ENCODE measurements at regions not wholly inside any gene's neighbourhood (a gene's known extent, or its start where the extent isn't known, plus 50 kb on each side); places are given as distances from the start of the nearest gene placed in this dataset.

- no peak for DNase-seq
These were observed 300.6 kb upstream of the AZI2 start for GRCh38 chr3:28649266-28649665.

- no peak for DNase-seq
These were observed 302.5 kb upstream of the AZI2 start for GRCh38 chr3:28651159-28651558.

- DNase-seq: no peak
These were observed 315.5 kb upstream of the AZI2 start for GRCh38 chr3:28664123-28664522.

- DNase-seq: peak; percentile 47
These were observed 319.3 kb upstream of the AZI2 start for GRCh38 chr3:28667646-28668621.

GRCh38 chr3:28669870-28670269 is 321.2 kb upstream of the AZI2 start:
- no peak for DNase-seq

GRCh38 chr3:28672406-28672805 is 323.8 kb upstream of the AZI2 start:
- no peak for DNase-seq

- DNase-seq: no peak
These were observed 324.8 kb upstream of the AZI2 start for GRCh38 chr3:28673446-28673845.

- DNase-seq: no peak
These were observed 325.6 kb upstream of the AZI2 start for GRCh38 chr3:28674212-28674611.

GRCh38 chr3:28677581-28677980 is 329.0 kb upstream of the AZI2 start:
- no peak for DNase-seq

GRCh38 chr3:28678086-28678485 is 329.5 kb upstream of the AZI2 start:
- DNase-seq: no peak

- no peak for DNase-seq
These were observed 331.4 kb upstream of the AZI2 start for GRCh38 chr3:28680050-28680449.

GRCh38 chr3:28682121-28682520 is 333.5 kb upstream of the AZI2 start:
- DNase-seq: no peak

GRCh38 chr3:28690176-28690575 is 341.6 kb upstream of the AZI2 start:
- DNase-seq: no peak

- DNase-seq: no peak
These were observed 350.1 kb upstream of the AZI2 start for GRCh38 chr3:28698706-28699105.

- DNase-seq: no peak
These were observed 350.7 kb upstream of the AZI2 start for GRCh38 chr3:28699283-28699682.

- no peak for DNase-seq
These were observed 352.1 kb upstream of the AZI2 start for GRCh38 chr3:28700728-28701127.

GRCh38 chr3:28703843-28704242 is 355.2 kb upstream of the AZI2 start:
- no peak for DNase-seq

- no peak for DNase-seq
These were observed 362.7 kb upstream of the AZI2 start for GRCh38 chr3:28711293-28711692.

- no peak for DNase-seq
These were observed 368.3 kb upstream of the AZI2 start for GRCh38 chr3:28716939-28717338.

GRCh38 chr3:28718074-28718849 is 369.6 kb upstream of the AZI2 start:
- no peak for DNase-seq

- DNase-seq: no peak
These were observed 378.2 kb upstream of the AZI2 start for GRCh38 chr3:28726840-28727239.

- DNase-seq: no peak
These were observed 378.7 kb upstream of the AZI2 start for GRCh38 chr3:28727307-28727706.

GRCh38 chr3:28738425-28738824 is 389.8 kb upstream of the AZI2 start:
- DNase-seq: no peak

GRCh38 chr3:28739647-28740046 is 391.0 kb upstream of the AZI2 start:
- DNase-seq: no peak
